Prostate gland (tissue), 2 donors: ENCODE measurements at regions not wholly inside any gene's neighbourhood (a gene's known extent, or its start where the extent isn't known, plus 50 kb on each side); places are given as distances from the start of the nearest gene placed in this dataset.

ENCODE experiments used
- POLR2A ChIP-seq: fragments of 450-650 bp; IDR thresholded peaks from one replicate; pipeline ENCODE4 v1.6.1; 2016; ENCODE audit warnings: antibody characterized with exemption, mild to moderate bottlenecking
- POLR2AphosphoS5 ChIP-seq: sonication (generic); formaldehyde crosslinking; IDR thresholded peaks from one replicate; pipeline ENCODE4 v1.6.1; 2017; ENCODE audit warnings: antibody characterized with exemption
- TF ChIP-seq, protein P1 (sequence below), 4 experiments: fragments of 200-600 bp in 2 of 4; fragments of 450-650 bp in 2 of 4; sonication (generic) in 2 of 4; IDR thresholded peaks; 1 replicate in 3 of 4; 2 replicates in 1 of 4; pipeline ENCODE4 v1.5.1; 2016 to 2019; ENCODE audit warnings: antibody characterized with exemption in 4 of 4, mild to moderate bottlenecking in 2 of 4, moderate library complexity in 2 of 4

DNA sequence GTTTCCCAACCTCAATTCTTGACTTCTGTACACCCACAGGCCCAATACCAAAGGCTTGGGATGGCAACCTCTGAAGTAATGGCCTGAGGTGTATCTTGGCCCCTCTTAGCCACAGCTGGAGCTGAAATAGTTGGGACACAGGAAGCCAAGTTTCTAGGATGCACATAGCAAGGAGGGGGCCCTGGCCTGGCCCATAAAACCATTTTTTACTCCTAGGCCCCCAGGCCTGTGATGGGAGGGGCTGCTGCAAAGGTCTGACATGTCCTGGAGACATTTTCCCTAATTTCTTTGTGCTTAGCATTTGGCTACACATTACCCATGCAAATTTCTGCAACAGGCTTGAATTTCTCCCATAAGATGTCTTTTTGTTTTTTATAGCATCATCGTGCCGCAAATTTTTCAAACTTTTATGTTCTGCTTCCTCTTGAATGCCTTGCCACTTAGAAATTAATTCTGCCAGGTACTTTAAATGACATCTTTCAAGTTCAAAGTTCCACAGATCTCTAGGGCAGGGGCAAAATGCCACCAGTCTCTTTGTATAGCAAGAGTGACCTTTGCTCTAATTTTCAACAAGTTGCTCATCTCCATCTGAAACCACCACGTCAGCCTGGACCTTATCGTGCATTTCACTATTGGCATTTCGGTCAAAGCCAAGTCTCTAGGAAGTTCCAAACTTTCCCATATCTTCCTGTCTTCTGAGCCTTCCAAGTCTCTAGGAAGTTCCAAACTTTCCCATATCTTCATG, 490.8 kb downstream of the IPMK start:
- TF ChIP-seq, protein P1, sequence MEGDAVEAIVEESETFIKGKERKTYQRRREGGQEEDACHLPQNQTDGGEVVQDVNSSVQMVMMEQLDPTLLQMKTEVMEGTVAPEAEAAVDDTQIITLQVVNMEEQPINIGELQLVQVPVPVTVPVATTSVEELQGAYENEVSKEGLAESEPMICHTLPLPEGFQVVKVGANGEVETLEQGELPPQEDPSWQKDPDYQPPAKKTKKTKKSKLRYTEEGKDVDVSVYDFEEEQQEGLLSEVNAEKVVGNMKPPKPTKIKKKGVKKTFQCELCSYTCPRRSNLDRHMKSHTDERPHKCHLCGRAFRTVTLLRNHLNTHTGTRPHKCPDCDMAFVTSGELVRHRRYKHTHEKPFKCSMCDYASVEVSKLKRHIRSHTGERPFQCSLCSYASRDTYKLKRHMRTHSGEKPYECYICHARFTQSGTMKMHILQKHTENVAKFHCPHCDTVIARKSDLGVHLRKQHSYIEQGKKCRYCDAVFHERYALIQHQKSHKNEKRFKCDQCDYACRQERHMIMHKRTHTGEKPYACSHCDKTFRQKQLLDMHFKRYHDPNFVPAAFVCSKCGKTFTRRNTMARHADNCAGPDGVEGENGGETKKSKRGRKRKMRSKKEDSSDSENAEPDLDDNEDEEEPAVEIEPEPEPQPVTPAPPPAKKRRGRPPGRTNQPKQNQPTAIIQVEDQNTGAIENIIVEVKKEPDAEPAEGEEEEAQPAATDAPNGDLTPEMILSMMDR (IDR thresholded peaks at IDR 0.05) = no peak
- TF ChIP-seq POLR2A (no peak), POLR2AphosphoS5 (no peak)
